ENCODE measurements at regions not wholly inside any gene's neighbourhood (a gene's known extent, or its start where the extent isn't known, plus 50 kb on each side); places are given as distances from the start of the nearest gene placed in this dataset.

GRCh38 chr22:22818861-22819855 lies 68.5 kb upstream of the IGLL5 start:
- TF ChIP-seq TAF1 (IDR thresholded peaks at IDR 0.05; ENCODE audit: borderline replicate concordance, low read depth, low read length), result no peak
- TF ChIP-seq POLR2AphosphoS5 (IDR thresholded peaks at IDR 0.05; ENCODE audit: low read depth, low read length), result no peak

Measured in GM12892 (cell line).